HG02973 (cell line): ENCODE measurements at regions not wholly inside any gene's neighbourhood (a gene's known extent, or its start where the extent isn't known, plus 50 kb on each side); places are given as distances from the start of the nearest gene placed in this dataset.
"Not testable (repeated sequence)": the region's sequence is repeated elsewhere in the genome, so short reads cannot be mapped to it uniquely, and the experiment has no call there.

Experiments used
- ATAC-seq: cut with Tn5 transposase; IDR thresholded peaks from one replicate; pipeline ENCODE4 v1.9.1; 2021; ENCODE audit warnings: moderate library complexity; ENCODE audit not compliant: unreplicated experiment

DNA sequence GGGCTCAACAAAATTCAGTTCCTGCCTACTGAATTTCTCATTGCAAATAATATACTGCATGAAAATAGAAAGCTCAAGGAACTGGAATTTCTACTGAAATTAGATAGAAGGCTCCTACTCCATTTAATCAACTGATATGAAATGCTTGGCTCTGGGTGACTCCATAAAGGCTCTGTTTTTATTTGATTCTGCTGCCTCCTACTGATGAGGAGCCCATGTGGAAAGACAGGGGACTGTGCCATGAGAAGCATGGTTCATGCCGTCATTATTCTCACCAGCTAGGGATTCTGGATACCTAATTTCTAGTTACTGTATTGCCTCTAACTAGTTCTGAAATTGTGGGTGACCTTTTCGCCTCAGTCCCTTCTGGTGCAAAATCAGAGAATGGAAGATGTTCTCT lies 366.2 kb upstream of the DPH6 start:
- ATAC-seq = no peak

GRCh38 chr15:35914573-35914972 lies 368.6 kb upstream of the DPH6 start:
- no peak for ATAC-seq

- ATAC-seq = no peak
Observed at GRCh38 chr15:35921046-35921445, 375.1 kb upstream of the DPH6 start.

DNA sequence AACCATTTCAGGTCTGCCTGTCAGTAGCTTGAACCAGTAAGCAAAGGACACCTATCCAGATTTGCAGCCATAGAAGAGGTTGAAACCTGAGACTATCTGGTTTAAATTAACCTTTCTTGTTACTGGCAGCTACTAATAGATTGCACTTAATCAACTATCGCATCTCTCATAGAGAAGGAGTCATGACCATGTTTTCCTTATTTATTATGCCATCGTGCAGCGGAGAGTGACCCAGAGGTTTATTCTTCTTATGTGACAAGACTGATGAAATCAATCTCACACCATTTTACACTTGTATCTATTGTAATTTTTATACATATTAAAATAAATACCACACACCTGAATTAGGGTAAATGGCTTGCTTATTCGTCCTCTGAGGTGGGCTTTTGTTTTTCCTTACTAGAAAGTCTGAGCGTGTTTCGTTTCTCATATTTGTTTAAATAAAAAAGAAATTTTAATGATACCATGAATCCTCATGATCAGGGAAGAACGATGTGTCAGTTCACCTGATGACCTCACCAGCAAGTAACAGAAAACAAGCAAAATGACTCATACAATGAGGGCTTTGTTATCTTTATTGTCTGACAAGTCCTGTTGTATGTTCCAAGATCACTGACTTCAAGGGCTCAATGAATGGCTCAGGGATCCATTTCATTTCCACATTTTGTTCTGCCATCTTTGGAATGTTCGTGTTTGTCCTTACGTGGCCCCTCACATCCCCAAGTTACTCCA lies 379.5 kb upstream of the DPH6 start:
- ATAC-seq = no peak

DNA sequence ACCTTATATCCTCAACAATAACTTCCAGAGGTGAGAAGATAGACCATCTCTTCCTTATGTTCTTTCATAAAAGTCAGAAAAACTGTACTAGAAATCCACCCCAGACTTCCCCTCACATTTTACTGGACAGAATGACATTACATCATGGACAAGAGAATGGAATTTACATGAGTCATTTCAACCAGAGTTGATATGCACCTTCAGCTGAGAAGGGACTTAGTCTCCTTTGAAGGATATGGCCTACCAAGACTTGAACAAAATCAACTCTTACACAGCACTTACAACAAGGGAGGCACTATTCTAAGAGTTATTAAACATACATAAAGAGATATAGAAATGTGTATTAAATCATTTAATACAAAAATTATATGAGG lies 380.0 kb upstream of the DPH6 start:
- ATAC-seq = no peak

GRCh38 chr15:35928847-35929246 lies 382.9 kb upstream of the DPH6 start:
- ATAC-seq = no peak

DNA sequence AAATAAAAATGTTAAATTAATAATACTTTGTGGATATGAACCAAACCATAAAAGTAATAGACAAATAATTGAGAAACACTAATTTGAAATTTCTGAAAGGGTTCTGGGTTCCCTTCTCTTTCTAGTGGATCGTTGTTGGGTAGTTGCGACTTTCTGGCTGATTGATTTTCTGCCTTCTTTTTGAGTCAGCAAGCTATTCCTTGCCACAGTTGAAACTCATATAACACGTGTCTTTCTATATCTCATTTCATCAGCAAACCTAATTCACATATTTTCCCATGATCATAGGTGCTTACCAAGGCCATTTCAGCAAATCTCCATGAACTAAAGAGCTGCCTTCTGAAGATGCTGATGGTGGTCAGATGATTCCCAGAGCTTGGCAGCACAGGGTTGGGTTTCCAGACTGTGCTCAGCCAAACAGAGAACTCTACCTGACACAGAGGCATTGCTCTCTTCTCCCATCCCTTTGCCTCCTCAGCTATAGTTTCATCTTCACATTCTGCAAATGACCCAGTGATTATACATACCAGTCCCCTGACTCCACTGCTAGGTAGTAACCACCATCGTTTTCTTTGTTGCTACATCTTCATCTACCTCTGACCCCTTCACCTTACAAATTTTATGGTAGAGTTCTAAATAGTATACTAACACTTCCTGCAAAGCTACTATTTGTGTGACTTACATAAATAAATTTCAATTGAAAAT lies 383.9 kb upstream of the DPH6 start:
- ATAC-seq = peak; percentile 47

DNA sequence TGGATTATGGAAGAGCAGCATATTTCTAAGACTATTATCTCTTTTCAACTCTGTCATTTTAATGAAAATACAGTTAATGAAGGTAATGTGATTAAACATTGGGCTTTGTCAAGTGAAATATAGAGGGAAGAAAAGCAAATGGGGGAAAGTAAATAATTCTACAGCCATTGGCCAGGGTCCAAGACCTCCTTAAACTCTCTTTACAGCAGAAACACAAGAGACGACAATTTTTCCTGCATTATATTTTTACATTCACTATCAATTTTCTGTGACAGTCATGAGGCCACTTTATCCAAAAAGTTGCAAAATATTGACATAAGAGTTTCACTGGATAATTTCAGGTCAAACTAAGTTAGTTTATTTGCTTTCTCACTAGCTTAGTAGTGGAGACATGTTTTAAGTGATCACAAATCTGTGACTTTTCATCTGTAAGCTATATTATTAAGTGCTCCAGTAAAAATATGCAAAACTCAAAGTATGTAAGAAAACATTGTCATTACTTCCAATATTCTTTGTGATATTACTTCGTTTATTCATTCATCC lies 385.9 kb upstream of the DPH6 start:
- ATAC-seq = no peak

DNA sequence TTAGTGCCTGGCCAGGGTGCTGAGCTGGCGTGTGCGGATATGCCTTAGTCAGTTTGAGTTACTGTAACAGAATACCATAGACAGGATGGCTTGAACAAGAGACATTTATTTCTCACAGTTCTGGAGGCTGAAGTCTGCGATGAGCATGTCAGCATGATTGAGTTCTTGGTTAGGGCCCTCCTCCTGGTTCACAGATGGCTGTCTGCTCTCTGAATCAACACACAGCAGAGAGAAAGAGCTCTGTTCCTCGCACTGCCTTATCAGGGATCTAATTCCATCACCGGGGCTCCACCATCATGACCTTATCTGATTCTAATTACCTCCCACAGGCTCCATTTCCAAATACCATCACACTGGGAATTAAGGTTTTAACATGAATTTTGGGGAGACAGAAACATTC lies 386.6 kb upstream of the DPH6 start:
- ATAC-seq = no peak

DNA sequence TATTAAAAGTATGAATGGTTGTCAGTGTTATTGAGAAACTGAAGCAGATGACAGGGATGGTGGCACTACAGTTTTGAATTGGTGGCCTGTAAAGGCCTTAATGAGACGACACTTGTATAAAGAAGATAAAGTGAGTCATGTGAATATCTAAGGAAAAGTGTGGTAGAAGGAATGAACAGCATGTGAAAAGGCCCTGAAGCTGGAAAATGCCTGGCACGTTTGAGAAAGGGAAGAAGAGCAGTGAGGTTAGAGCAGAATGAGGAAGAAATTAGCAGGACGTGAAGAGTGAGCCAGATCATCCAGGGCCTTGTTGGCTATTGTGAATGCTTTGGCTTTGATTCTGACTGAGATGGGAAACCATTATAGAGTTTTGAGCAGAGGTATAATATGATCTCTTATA lies 387.6 kb upstream of the DPH6 start:
- no peak for ATAC-seq

DNA sequence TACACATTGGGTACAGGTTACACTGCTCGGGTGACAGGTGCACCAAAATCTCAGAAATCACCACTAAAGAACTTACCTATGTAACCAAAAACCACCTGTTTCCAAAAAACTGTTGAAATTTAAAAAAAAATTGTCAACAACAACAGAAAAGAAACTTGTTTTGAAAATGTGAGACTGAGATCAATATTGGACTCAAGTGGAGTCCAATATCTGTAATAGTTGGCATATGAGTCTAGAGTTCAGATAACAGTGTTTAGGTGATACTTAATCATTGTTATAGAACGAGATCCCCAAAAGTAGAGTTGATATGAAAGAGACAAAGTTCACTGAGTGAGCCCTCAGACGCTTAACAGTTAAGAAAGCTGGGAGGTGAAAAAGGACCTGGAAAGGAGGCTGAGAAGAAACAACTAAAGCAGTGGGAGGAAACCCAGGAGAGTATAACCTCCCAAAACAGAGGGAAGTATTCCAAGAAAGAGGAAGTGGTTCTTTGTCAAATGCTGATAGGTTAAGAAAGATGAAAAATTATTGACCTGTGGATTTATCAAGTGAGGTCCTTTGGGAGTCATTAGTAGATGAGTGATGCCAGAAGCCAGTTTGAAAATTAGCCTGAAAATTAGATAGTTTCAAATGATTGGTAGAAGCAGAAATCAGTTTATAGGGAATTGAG lies 388.6 kb upstream of the DPH6 start:
- ATAC-seq = no peak

DNA sequence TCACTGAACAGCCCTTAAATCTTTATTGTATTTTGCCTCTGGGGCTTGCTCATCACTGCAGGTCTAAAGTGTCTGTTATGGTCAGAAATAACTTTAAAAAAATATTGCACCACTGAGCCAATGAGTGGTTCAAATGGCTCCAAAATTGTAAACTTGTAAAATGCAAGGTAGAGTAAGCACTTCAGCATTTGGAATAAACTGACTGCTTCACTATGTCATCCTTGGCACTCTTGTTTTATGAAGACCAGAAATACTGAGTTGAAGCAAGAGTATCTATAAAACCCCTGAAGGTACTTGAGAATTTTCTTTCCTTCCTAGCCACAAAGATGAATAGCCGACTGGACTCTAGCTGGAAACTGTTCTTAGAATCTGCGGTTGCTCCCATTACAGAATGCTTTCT lies 390.3 kb upstream of the DPH6 start:
- ATAC-seq = no peak

DNA sequence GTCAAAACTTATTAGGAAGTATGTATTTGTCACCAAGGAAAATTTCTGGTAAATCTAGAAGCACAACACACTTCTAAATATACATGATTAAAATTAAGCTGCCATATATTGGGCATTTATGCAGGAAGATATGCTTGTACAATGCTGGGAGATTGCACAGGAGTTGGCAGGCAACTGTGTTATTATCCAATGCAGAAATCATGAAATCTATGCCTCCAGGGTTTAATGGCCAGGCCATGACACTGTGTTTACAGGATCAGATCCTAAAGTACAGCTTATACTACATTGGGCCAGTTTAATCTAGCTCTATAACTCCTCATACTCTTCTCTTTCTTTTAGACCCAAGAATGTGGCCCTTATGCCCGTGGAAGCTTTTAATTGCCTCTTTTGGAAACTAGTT lies 391.4 kb upstream of the DPH6 start:
- no peak for ATAC-seq

DNA sequence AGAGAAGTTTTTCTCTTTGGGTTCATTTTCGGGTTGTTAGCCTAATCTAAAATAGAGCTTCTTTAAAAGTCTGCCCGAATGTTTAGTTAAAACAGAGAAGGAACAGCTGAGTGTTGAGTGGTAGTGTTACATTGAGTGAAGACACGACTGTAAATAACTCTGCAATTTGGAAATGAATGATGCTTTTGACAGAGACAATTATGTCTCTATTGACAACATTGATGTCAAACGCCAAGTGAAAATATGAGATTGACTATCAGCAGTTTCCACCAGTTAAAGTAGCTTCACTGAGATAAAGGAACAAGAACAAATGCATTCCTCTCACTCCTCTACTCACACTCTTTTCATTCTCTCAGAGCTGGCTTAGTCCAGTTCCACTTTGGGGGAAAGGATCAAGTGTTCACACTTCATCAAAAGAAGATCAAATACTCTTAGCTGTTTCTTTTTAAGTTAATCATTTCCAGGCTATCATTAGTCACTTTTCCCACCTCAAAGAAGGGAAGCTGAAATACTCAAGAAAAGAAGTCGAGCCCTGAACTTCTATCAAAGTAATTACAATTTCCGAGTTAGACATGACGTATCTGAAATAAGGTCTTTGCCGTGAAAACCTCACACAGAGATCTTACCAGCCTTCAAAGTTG lies 399.1 kb upstream of the DPH6 start:
- no peak for ATAC-seq

DNA sequence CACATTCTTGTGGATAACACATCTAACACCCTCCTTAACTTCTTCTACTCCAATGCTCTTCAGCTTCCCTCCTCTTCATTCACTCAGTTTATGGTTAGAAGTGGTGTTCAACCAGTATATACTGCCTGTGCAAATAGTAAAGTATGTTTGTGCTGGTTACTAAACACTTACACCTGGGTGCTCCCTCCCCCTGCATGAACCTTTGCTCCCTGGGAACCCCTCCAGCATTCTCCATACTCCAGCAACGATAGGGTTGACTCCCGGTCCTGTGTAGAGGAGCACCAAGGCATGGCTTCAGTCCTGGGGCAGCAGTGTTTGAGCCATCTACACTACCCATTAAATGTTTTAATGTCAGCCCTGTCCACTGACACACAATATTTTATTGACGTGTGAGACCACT lies 407.5 kb upstream of the DPH6 start:
- ATAC-seq = no peak

DNA sequence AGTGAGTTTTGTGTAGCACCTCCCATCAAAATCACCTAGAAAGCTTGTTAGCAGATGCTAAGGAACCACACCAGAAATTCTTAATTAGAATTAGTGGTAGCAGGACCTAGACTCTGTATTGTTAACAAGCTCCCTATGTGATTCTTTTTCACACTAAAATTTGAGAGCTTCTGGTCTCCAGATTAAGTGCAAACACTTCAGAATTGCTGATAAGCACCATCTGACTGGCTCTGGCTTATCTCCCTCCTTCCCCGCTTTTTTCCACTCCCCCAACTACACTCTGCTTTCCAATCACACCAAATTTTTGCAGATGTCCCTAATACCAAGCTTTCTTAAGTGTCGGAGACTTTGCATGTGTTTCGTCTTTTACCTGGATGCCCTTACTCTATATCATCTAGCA lies 410.1 kb upstream of the DPH6 start:
- ATAC-seq = no peak

GRCh38 chr15:35958021-35958420 lies 412.1 kb upstream of the DPH6 start:
- ATAC-seq = no peak

GRCh38 chr15:35958975-35959374 lies 413.0 kb upstream of the DPH6 start:
- ATAC-seq = no peak

DNA sequence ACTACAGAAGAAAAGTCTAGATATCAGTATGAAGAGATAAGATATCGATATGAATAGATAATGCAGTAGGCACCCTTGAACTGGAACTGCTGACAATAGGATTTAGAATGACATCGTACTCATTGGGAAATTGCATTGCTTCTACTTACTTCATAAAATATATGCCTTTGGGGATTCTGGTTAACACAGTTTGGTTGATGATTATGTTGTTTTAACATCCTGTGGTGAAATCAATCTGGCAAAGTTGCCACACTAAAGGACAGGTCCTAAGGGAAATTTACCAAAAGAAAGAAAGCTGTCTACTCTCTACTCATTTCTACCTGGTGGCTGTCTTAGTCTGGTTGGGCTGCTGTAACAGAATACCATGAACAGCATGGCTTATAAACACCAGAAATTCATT lies 417.4 kb upstream of the DPH6 start:
- ATAC-seq = no peak

DNA sequence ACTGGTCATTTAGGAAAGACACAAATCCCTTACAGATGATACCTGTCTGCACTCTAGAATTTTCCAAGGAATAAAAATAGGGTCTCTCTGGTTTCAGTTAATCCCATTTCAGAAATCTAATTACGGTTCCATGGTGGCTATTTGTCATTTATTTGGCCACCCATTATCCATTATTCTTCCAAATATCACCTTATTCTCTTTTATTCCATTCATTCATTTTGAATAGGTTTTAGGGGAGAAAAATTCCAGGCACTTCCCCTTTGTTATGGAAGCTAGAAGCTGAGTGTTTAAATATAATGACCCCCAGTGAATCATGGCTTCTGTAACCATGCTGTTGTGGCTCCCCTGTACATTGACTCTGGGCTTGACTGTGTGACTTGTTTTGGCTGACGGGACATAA lies 420.8 kb upstream of the DPH6 start:
- ATAC-seq = no peak

GRCh38 chr15:35967968-35968367 lies 422.0 kb upstream of the DPH6 start:
- not testable (repeated sequence) for ATAC-seq

DNA sequence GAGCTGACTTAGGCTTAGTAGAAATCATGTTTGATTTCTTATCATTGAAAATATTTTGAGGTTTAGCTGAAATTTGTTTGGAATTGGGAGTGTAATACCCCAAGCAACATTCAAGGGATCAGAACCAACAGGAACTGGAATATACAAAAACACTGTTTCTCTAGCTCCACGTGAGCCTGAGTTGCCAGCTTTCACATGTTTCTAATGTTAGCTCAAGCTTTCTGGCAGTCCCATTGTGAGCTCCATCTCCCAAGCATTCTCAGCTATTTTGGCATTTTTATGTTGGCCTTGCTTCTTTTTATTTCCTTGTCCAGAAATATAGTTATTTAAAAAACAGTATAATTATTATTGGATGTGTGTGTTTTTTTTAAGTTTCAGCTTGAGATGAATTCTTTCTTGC lies 427.1 kb upstream of the DPH6 start:
- no peak for ATAC-seq
